GM21737 (cell line): ENCODE measurements at regions not wholly inside any gene's neighbourhood (a gene's known extent, or its start where the extent isn't known, plus 50 kb on each side); places are given as distances from the start of the nearest gene placed in this dataset.
"Not testable (repeated sequence)": the region's sequence is repeated elsewhere in the genome, so short reads cannot be mapped to it uniquely, and the experiment has no call there.

ENCODE experiments used
- ATAC-seq: cut with Tn5 transposase; IDR thresholded peaks from one replicate; pipeline ENCODE4 v1.9.1; 2021; ENCODE audit warnings: mild to moderate bottlenecking, moderate library complexity; ENCODE audit not compliant: unreplicated experiment

GRCh38 chr2:64250063-64250462 lies 105.8 kb upstream of the PELI1 start:
- ATAC-seq = no peak

- ATAC-seq = no peak
These were observed 106.7 kb upstream of the PELI1 start for GRCh38 chr2:64250751-64251423.

- no peak for ATAC-seq
These were observed 107.5 kb upstream of the PELI1 start for GRCh38 chr2:64251497-64252250.

GRCh38 chr2:64252251-64252978 lies 108.2 kb upstream of the PELI1 start:
- ATAC-seq = not testable (repeated sequence)

DNA sequence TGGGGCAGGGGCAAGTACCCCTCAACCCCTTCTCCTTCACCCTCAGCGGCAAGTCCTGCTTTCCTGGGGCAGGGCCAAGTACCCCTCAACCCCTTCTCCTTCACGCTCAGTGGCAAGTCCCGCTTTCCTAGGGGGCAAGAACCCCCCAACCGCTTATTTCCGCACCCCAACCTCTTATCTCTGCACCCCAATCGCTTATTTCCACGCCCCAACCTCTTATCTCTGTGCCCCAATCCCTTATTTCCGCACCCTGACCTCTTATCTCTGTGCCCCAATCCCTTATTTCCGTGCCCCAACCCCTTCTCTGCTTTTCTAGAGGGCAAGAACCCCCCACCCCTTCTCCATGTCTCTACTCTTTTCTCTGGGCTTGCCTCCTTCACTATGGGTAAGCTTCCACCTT lies 109.2 kb upstream of the PELI1 start:
- ATAC-seq = not testable (repeated sequence)

- no peak for ATAC-seq
These were observed 114.3 kb upstream of the PELI1 start for GRCh38 chr2:64258566-64258965.

DNA sequence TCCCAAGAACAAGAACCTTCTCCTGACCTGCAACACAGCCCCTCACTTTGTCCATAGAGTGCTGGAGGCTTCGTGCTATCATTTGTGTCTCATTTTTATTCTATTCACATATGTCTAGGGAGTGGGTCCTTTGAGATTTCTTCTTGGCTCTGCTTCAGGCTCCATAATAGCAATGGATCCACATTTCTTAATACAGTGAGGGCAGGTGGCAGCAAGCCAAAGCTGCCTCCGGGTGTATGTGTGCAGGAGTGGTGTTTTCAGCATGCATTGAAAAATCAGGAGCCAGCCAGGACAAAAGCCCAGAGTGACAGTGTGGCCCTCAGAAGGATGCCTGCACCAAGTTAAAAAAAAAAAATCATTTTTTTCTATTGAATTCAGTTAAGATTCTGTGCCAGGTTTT lies 115.1 kb upstream of the PELI1 start:
- ATAC-seq = no peak

DNA sequence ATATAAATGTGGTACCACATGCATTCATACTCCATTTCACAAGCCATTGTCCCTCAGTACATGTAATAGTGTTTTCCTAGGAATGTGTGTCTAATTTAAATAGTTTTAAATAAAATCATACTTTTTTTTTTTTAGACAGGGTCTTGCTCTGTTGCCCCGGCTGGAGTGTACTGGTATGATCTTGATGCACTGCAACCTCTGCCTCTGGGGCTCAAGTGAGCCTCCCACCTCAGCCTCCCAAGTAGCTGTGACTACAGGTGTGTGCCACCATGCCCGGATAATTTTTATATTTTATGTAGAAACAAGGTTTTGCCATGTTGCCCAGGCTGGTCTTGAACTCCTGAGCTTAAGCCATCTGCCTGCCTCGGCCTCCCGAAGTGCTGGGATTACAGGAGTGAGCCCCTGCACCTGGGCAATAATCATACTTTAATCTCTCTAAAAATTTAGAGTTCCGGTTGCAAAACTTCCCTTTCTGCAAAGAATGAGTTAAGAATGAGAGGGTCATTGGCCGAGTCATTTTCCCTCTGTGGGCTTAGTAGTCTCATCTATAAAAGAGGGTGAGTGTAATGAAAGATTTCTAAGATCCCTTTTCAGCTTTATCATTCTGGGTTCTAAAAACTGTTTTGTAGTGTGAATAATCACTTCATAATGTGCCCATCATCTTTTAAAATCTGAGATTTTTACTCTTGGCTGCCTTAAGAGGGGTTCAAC lies 116.0 kb upstream of the PELI1 start:
- ATAC-seq = peak; percentile 15

DNA sequence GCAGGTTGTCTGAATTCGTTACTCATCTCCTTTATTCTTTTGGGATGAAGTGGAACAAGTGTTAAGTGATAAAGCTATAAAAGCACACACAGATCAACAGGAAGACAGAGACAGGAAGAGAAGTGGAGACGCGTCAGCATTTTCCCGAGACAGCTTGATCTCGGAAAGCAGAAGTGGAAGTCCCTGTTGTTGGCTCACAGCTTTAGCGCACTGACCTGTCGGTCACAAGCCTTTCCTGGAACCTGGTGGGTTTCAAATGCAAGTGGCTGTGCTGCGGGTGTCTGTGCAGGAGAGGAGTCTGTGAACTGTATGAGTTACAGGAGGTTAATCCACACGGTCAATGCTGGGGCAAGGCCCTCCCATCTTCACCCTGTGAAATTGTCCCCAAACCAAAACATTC lies 116.6 kb upstream of the PELI1 start:
- ATAC-seq = peak; percentile 94

GRCh38 chr2:64262071-64262470 lies 117.9 kb upstream of the PELI1 start:
- no peak for ATAC-seq

GRCh38 chr2:64262816-64263215 lies 118.6 kb upstream of the PELI1 start:
- ATAC-seq = no peak

- ATAC-seq = no peak
These were observed 119.1 kb upstream of the PELI1 start for GRCh38 chr2:64263315-64263714.

- ATAC-seq = no peak
These were observed 123.5 kb upstream of the PELI1 start for GRCh38 chr2:64267699-64268098.

DNA sequence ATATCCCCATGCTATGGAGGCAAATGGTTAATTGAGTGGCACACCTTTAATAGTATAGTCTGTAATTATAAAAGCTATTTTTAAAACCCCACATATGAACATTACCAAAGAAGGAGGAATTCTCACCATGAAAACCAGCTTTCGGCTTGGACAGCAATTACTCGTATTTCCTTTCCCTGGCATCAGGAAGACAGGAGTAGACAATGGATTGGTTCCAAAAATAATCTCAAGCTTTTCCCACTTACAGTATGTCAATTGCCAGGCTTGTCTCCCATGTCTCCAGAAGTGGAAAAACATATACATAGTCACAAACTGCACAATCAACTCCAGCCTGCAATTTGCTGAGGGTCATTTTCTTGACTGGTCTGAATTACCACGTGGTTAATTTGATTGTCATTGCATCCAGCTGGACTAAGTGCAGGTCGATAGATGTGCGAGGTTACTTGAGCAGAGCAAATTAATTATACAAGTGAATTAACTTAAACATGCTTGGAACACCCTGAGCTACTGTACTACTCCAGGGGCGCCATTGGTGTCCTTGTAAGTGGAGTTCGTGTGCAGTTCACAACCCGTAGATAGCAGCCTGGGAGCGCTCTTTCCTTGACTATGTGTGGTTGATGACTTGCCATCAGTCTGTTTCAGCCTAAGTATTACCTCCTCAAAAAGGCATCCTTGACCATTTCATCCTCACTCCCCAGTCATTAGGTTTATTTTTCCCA lies 124.3 kb upstream of the PELI1 start:
- no peak for ATAC-seq

DNA sequence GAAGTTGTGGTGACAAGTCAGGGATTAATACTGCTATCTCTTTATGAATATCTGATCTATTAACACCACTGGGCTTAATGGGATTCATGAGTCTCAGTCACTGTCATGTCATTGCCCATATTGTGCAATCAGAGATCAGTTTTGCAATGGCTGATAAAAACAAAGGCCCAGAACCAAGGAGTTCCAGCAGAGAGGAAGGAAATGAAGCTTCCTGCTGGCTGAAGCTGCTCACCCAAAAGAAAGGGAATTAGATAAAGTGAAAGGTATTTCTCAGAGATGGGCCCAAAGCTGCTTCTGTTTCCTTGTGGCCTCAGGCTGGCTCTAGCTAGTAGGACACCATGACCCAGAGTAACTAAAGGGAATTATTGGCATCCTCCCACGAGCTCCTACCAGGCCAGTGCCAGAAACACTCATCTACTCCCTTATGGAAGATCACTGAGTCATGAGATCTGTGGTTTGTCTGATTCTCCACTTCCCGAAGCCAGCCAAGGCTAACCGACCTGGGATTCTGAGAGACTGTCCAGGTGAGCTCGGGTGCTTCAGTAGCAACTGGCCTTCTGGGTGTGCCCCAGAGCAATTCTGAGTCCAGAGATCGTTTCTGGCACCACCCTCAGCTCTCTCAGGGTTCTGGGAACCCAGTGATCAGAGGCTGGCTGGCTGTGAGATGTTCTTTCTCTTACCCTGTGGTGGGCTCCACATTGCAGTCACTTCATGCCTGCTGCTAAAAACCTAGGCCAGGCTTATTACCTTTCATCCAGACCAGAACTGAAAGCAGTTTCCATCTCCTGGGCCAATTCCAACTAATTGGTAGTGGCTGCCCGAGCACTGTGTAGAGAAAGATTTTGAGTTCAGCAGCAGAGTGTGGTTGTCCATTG lies 129.5 kb upstream of the PELI1 start:
- ATAC-seq = no peak

DNA sequence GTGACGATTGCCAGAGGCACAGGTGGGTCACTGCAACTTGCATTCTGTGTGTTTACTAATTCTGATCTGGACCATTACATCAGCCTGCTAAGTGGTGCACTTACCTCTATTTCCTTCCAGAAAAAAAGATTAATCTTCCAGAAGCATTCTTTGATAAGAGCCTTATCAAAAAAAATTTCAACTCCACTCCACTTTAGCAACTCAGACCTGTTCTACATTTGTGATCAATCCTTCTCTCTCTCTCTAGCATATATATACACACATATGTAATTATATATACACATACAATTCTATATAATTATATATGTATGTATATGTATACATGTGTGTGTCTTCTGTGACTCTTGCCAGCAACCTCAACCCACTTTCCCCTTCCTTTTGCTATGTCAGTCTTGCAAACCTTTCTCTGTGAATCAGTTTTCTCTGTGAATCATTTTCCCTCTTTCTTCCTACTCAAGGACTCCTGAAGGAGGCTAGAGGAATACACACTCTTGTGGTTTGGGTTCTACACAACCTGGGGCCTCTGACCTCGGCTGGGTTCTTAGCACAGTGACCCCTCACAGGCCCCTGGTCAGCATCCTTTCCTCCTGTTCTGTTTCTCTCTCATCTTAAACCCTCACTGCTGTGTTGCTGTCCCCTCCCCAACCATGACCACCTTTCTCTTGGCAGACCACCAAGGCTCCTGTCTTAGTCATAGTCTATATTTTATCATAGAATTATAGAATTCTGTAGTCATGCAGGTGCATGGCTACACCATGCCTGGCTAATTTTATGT lies 130.4 kb upstream of the PELI1 start:
- ATAC-seq = no peak

DNA sequence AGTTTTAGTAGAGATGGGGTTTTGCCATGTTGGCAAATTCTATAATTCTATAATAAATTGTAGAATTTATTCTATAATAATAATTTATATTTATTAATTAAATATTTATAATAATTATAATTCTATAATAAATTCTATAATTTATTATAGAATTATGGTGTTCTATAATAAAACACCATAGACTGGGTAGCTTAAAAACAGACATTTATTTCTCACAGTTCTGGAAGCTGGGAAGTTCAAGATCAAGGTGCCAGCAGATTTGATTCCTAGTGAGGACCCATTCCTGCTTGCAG lies 130.9 kb upstream of the PELI1 start:
- no peak for ATAC-seq

DNA sequence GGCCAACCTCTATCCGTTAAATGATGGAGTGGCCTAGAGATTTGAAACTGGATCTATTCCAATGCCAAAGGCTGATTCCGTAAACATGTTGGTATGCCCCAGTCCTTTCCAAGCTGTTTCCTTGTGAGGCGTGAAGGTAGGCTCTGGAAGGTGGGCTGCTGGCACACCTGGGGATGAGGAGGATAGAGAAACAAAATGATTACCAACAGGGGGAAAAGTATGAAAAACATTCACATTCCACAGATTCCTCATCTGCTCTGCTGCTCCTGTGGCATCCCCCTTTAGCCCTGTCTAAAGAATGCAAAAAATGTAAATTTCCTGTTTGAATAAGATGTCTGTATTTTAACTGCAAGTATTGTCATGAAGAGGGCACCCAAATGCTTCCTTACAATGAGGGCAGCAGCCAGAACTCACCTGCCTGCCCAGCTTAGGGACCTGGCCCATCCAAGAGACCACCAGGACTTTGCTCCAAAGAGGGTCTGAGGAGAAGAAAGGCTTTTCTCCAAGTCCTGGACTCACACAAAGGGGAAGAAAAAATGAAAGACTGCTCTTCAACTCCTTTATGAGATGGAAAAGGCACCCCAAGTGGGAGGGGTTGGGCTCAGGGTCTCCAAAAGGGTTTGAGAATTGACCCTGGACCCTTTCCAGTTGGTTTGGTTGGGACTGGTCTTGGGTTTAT lies 132.3 kb upstream of the PELI1 start:
- ATAC-seq = no peak
